HCT116 (cell line): ENCODE measurements at regions not wholly inside any gene's neighbourhood (a gene's known extent, or its start where the extent isn't known, plus 50 kb on each side); places are given as distances from the start of the nearest gene placed in this dataset.

Experiments used
- ATAC-seq: fragments of 200-7000 bp; cut with Tn5 transposase; 2 replicates; pipeline ENCODE4 v1.9.1; 2020; ENCODE audit warnings: mild to moderate bottlenecking, moderate library complexity
- BruUV-seq: library from RNA; stranded (reverse); fragments of 400-500 nt; replicated peaks from 2 replicates; lab custom pipeline; 2021; lab: Mats Ljungman, UMichigan
- CTCF ChIA-PET: fragments of 300-600 bp; sonication (Branson Sonifier 250); formaldehyde crosslinking; loops from one replicate; lab custom pipeline; 2021; ENCODE audit warnings: antibody characterized with exemption; lab: Charles Lee
- POLR2A ChIA-PET: fragments of 300-600, 350-600 bp; sonication (Branson Sonifier 250); formaldehyde crosslinking; loops from one replicate; lab custom pipeline; 2021; ENCODE audit warnings: antibody characterized with exemption; lab: Charles Lee
- RAD21 ChIA-PET, 2 experiments: fragments of 300-600 bp; sonication (Branson Sonifier 250); formaldehyde crosslinking; loops; one replicate each; lab custom pipeline; 2023; ENCODE audit warnings: low total read pairs in 2 of 2; ENCODE audit not compliant: uncharacterized antibody in 2 of 2, unreplicated experiment in 2 of 2, low non-redundant PET in 1 of 2; lab: Charles Lee
- DNase-seq: peaks from one replicate; pipeline ENCODE4 v3.0.0-alpha.2; 2010; ENCODE audit warnings: low read depth, low spot score
- H2AFZ ChIP-seq: fragments of 200-600 bp; shearing (Covaris generic), sonication (generic); 2 replicates; pipeline ENCODE4 v1.6.1; 2017; ENCODE audit warnings: low read depth, mixed run types, mixed read lengths, antibody characterized with exemption, low read length; ENCODE audit not compliant: poor library complexity, severe bottlenecking
- H3K27ac ChIP-seq: 2 replicates; pipeline ENCODE4 v1.5.1; 2012; ENCODE audit warnings: low read depth, low read length
- H3K27me3 ChIP-seq: fragments of 200-600 bp; sonication (generic); 2 replicates; pipeline ENCODE4 v1.6.1; 2016; ENCODE audit warnings: mixed run types, low read length, mixed read lengths; ENCODE audit not compliant: insufficient read depth
- H3K36me3 ChIP-seq, 2 experiments: fragments of 200-500 bp in 1 of 2; fragments of 200-600 bp in 1 of 2; sonication (Bioruptor generic) in 1 of 2; sonication (generic) in 1 of 2; 2 replicates each; pipeline versions ENCODE4 v1.5.1 to v1.6.1; 2014 to 2016; ENCODE audit warnings: low read length in 2 of 2, inconsistent platforms in 1 of 2, mixed read lengths in 1 of 2, mixed run types in 1 of 2; ENCODE audit not compliant: insufficient read depth in 2 of 2, control insufficient read depth in 1 of 2
- H3K4me1 ChIP-seq, 2 experiments: fragments of 200-600 bp in 1 of 2; sonication (generic) in 1 of 2; 2 replicates each; pipeline versions ENCODE4 v1.5.1 to v1.6.1; 2012 to 2017; ENCODE audit warnings: low read length in 2 of 2, inconsistent platforms in 1 of 2, mild to moderate bottlenecking in 1 of 2, mixed read lengths in 1 of 2, mixed run types in 1 of 2, moderate library complexity in 1 of 2; ENCODE audit not compliant: insufficient read depth in 2 of 2, control insufficient read depth in 1 of 2
- H3K4me2 ChIP-seq: fragments of 200-600 bp; sonication (generic); 2 replicates; pipeline ENCODE4 v1.6.1; 2017; ENCODE audit warnings: mixed run types, low read length, mixed read lengths
- H3K4me3 ChIP-seq, 2 experiments: fragments of 200-600 bp in 1 of 2; sonication (generic) in 1 of 2; replicated peaks in 1 of 2; 2 replicates each; pipeline ENCODE4 v1.5.1; 2011 to 2016; ENCODE audit warnings: low read length in 2 of 2, control low read depth in 1 of 2, low read depth in 1 of 2, mild to moderate bottlenecking in 1 of 2, mixed read lengths in 1 of 2, mixed run types in 1 of 2
- H3K79me2 ChIP-seq: fragments of 200-600 bp; sonication (generic); 2 replicates; pipeline ENCODE4 v1.6.1; 2017; ENCODE audit warnings: mild to moderate bottlenecking, mixed run types, low read length, moderate library complexity, mixed read lengths; ENCODE audit not compliant: insufficient read depth
- H3K9ac ChIP-seq: fragments of 200-600 bp; sonication (generic); 2 replicates; pipeline ENCODE4 v1.6.1; 2016; ENCODE audit warnings: low read length, mixed read lengths
- H3K9me2 ChIP-seq: fragments of 200-600 bp; sonication (generic), shearing (Covaris generic); 2 replicates; pipeline ENCODE4 v1.6.1; 2017; ENCODE audit warnings: mixed run types, mild to moderate bottlenecking, moderate library complexity; ENCODE audit not compliant: insufficient read depth
- H3K9me3 ChIP-seq, 2 experiments: fragments of 200-500 bp in 1 of 2; fragments of 200-600 bp in 1 of 2; sonication (Bioruptor generic) in 1 of 2; sonication (generic) in 1 of 2; 2 replicates each; pipeline ENCODE4 v1.6.1; 2014 to 2017; ENCODE audit warnings: low read length in 2 of 2, mixed read lengths in 2 of 2, inconsistent platforms in 1 of 2, low read depth in 1 of 2, mild to moderate bottlenecking in 1 of 2, mixed run types in 1 of 2, moderate library complexity in 1 of 2; ENCODE audit not compliant: control insufficient read depth in 1 of 2, insufficient read depth in 1 of 2
- H4K20me1 ChIP-seq: fragments of 200-600 bp; sonication (generic), shearing (Covaris generic); 2 replicates; pipeline ENCODE4 v1.6.1; 2017; ENCODE audit warnings: mixed run types, mild to moderate bottlenecking, moderate library complexity; ENCODE audit not compliant: insufficient read depth
- ATF3 ChIP-seq: IDR thresholded peaks from 2 replicates; pipeline ENCODE4 v1.6.1; 2012
- ELF1 ChIP-seq: IDR thresholded peaks from 2 replicates; pipeline ENCODE4 v1.6.1; 2012; ENCODE audit warnings: low read depth, borderline replicate concordance
- EZH2phosphoT487 ChIP-seq: fragments of 200-600 bp; IDR thresholded peaks from 2 replicates; pipeline ENCODE4 v1.6.1; 2018; ENCODE audit warnings: antibody characterized with exemption, borderline replicate concordance
- MAX ChIP-seq: IDR thresholded peaks from 2 replicates; pipeline ENCODE4 v1.6.1; 2012
- POLR2A ChIP-seq: IDR thresholded peaks from 2 replicates; pipeline ENCODE4 v1.7.0; 2011; ENCODE audit warnings: borderline replicate concordance; ENCODE audit not compliant: insufficient read depth, insufficient read length; ENCODE audit errors: extremely low read depth
- POLR2AphosphoS5 ChIP-seq: IDR thresholded peaks from 2 replicates; pipeline ENCODE4 v1.6.1; 2011; ENCODE audit warnings: mild to moderate bottlenecking, low read depth, low read length, moderate library complexity
- RAD21 ChIP-seq: IDR thresholded peaks from 2 replicates; pipeline ENCODE4 v1.6.1; 2012; ENCODE audit warnings: low read depth, mild to moderate bottlenecking
- REST ChIP-seq: IDR thresholded peaks from 2 replicates; pipeline ENCODE4 v1.6.1; 2012; ENCODE audit warnings: low read depth
- SIN3A ChIP-seq: IDR thresholded peaks from 2 replicates; pipeline ENCODE4 v1.6.1; 2012; ENCODE audit warnings: low read depth
- SP1 ChIP-seq: IDR thresholded peaks from 2 replicates; pipeline ENCODE4 v1.6.1; 2012; ENCODE audit warnings: low read depth
- YY1 ChIP-seq: IDR thresholded peaks from 2 replicates; pipeline ENCODE4 v1.6.1; 2011; ENCODE audit warnings: low read length, low read depth, moderate library complexity, mild to moderate bottlenecking; ENCODE audit not compliant: insufficient replicate concordance; ENCODE audit errors: extremely low read depth
- intact Hi-C: fragments of 100-400 bp; cut with micrococcal nuclease; formaldehyde crosslinking; loops from 2 replicates; pipeline ENCODE4 v1.10.0; 2022

- H3K4me2 ChIP-seq = no peak overlapping the region
- H3K4me3 ChIP-seq = no peak overlapping the region
- DNase-seq (no peak), ATAC-seq (no peak)
- TF ChIP-seq SIN3A (no peak), RAD21 (no peak), EZH2phosphoT487 (no peak), ATF3 (no peak), POLR2A (no peak), REST (no peak), POLR2AphosphoS5 (no peak), MAX (no peak), ELF1 (no peak), YY1 (no peak), SP1 (no peak)
- H3K27ac ChIP-seq = no peak overlapping the region
- no peak overlapping the region for H2AFZ ChIP-seq
- RAD21 ChIA-PET = no interaction called here
- H3K27me3 ChIP-seq = peaks cover 55% of the 10 kb centered on the region
- CTCF ChIA-PET = no interaction called here
- H3K9ac ChIP-seq = no peak overlapping the region
- no peaks in the 10 kb centered on the region for H3K9me3 ChIP-seq
- POLR2A ChIA-PET = no interaction called here
- H4K20me1 ChIP-seq = no peaks in the 10 kb centered on the region
- intact Hi-C loops = no loop called here
- H3K36me3 ChIP-seq = no peaks in the 10 kb centered on the region
- H3K4me1 ChIP-seq = peaks cover 0 to 4% of the 10 kb centered on the region in 2 experiments; a peak in 1 of 4 replicates
- H3K9me2 ChIP-seq = no peaks in the 10 kb centered on the region
- no peaks in the 10 kb centered on the region for H3K79me2 ChIP-seq
- BruUV-seq = no TSS peak
These were observed 231.5 kb downstream of the MIAT start for GRCh38 chr22:26888887-26889286.
